Loucy (cell line): ENCODE measurements at regions not wholly inside any gene's neighbourhood (a gene's known extent, or its start where the extent isn't known, plus 50 kb on each side); places are given as distances from the start of the nearest gene placed in this dataset.
"Not testable (repeated sequence)": the region's sequence is repeated elsewhere in the genome, so short reads cannot be mapped to it uniquely, and the experiment has no call there.

Source experiments
- H2AFZ ChIP-seq: fragments of 200-600 bp; sonication (generic); 2 replicates; pipeline ENCODE4 v1.6.0; 2016; ENCODE audit warnings: antibody characterized with exemption, mild to moderate bottlenecking, low read length, moderate library complexity
- H3F3A ChIP-seq: fragments of 200-600 bp; 2 replicates; pipeline ENCODE4 v1.6.0; 2016; ENCODE audit warnings: antibody characterized with exemption, low read depth, mild to moderate bottlenecking
- H3K27me3 ChIP-seq: fragments of 200-600 bp; sonication (generic); 2 replicates; pipeline ENCODE4 v1.6.1; 2014; ENCODE audit warnings: low read length, mild to moderate bottlenecking; ENCODE audit not compliant: insufficient read depth, poor library complexity, severe bottlenecking
- H3K36me3 ChIP-seq: fragments of 200-600 bp; sonication (generic); 2 replicates; pipeline ENCODE4 v1.6.1; 2016; ENCODE audit warnings: low read length; ENCODE audit not compliant: insufficient read depth
- H3K4me1 ChIP-seq: fragments of 200-600 bp; sonication (generic); 2 replicates; pipeline ENCODE4 v1.5.1; 2014; ENCODE audit warnings: low read length, mild to moderate bottlenecking; ENCODE audit not compliant: insufficient read depth, poor library complexity, severe bottlenecking
- H3K4me2 ChIP-seq: fragments of 200-600 bp; sonication (generic); 2 replicates; pipeline ENCODE4 v1.6.0; 2014; ENCODE audit warnings: antibody characterized with exemption, low read length, low read depth, mild to moderate bottlenecking; ENCODE audit not compliant: poor library complexity, severe bottlenecking
- H3K4me3 ChIP-seq: fragments of 200-600 bp; sonication (generic); 2 replicates; pipeline ENCODE4 v1.5.1; 2014; ENCODE audit warnings: low read length, mild to moderate bottlenecking, mixed read lengths; ENCODE audit not compliant: poor library complexity, severe bottlenecking
- H3K79me2 ChIP-seq: fragments of 200-600 bp; sonication (generic); 2 replicates; pipeline ENCODE4 v1.6.1; 2014; ENCODE audit warnings: low read length; ENCODE audit not compliant: insufficient read depth
- H3K9ac ChIP-seq: fragments of 200-600 bp; sonication (generic); 2 replicates; pipeline ENCODE4 v1.6.0; 2014; ENCODE audit warnings: mild to moderate bottlenecking, low read depth, low read length, moderate library complexity; ENCODE audit not compliant: poor library complexity, severe bottlenecking
- H3K9me2 ChIP-seq: fragments of 200-600 bp; sonication (generic); replicated peaks from 2 replicates; pipeline ENCODE4 v1.6.1; 2016; ENCODE audit warnings: low read depth, low read length, mixed read lengths
- H3K9me3 ChIP-seq: fragments of 200-600 bp; sonication (generic); 2 replicates; pipeline ENCODE4 v1.6.1; 2014; ENCODE audit warnings: mild to moderate bottlenecking, antibody characterized with exemption, low read length, low read depth; ENCODE audit not compliant: insufficient read depth
- H4K20me1 ChIP-seq: fragments of 200-600 bp; sonication (generic); 2 replicates; pipeline ENCODE4 v1.6.0; 2014; ENCODE audit warnings: antibody characterized with exemption, low read length, mild to moderate bottlenecking; ENCODE audit not compliant: insufficient read depth, poor library complexity, severe bottlenecking
- CTCF ChIP-seq: fragments of 200-600 bp; sonication (generic); conservative IDR thresholded peaks from 2 replicates; pipeline ENCODE4 v1.5.1; 2014; ENCODE audit warnings: mild to moderate bottlenecking, antibody characterized with exemption, low read length
- EZH2phosphoT487 ChIP-seq: fragments of 200-600 bp; IDR thresholded peaks from 2 replicates; pipeline ENCODE4 v1.6.1; 2018; ENCODE audit warnings: antibody characterized with exemption, mild to moderate bottlenecking, moderate library complexity, borderline replicate concordance

- Histone ChIP-seq H3K79me2 (no peaks in the 10 kb centered on the region), H3K4me1 (no peaks in the 10 kb centered on the region), H3K9ac (no peak overlapping the region), H3F3A (no peaks in the 10 kb centered on the region), H3K36me3 (no peaks in the 10 kb centered on the region), H3K4me3 (no peak overlapping the region), H3K9me2 (no peaks in the 10 kb centered on the region), H3K9me3 (peaks cover 4% of the 10 kb centered on the region; the same call in 1 of the 2 replicates), H3K4me2 (no peak overlapping the region), H4K20me1 (no peaks in the 10 kb centered on the region), H3K27me3 (no peaks in the 10 kb centered on the region), H2AFZ (no peak overlapping the region)
- TF ChIP-seq EZH2phosphoT487 (no peak), CTCF (no peak)
Measured at GRCh38 chr14:84098261-84098660, 1431.7 kb upstream of the FLRT2 start.

GRCh38 chr14:84099560-84099959 lies 1430.4 kb upstream of the FLRT2 start:
- not testable (repeated sequence) for H3K4me1 ChIP-seq, H3F3A ChIP-seq, H3K4me2 ChIP-seq, H2AFZ ChIP-seq, H4K20me1 ChIP-seq, H3K4me3 ChIP-seq, H3K9ac ChIP-seq, H3K9me2 ChIP-seq, H3K9me3 ChIP-seq, H3K36me3 ChIP-seq, H3K27me3 ChIP-seq, H3K79me2 ChIP-seq

- Histone ChIP-seq H4K20me1 (no peaks in the 10 kb centered on the region), H3F3A (no peaks in the 10 kb centered on the region), H3K9ac (no peak overlapping the region), H3K36me3 (no peaks in the 10 kb centered on the region), H3K4me3 (no peak overlapping the region), H2AFZ (no peak overlapping the region), H3K4me2 (no peak overlapping the region), H3K27me3 (no peaks in the 10 kb centered on the region), H3K9me2 (no peaks in the 10 kb centered on the region), H3K9me3 (no peaks in the 10 kb centered on the region), H3K4me1 (no peaks in the 10 kb centered on the region), H3K79me2 (no peaks in the 10 kb centered on the region)
- TF ChIP-seq EZH2phosphoT487 (no peak), CTCF (no peak)
Measured at GRCh38 chr14:84107835-84108343, 1422.1 kb upstream of the FLRT2 start.

GRCh38 chr14:84108746-84109457 lies 1421.0 kb upstream of the FLRT2 start:
- TF ChIP-seq EZH2phosphoT487 (no peak), CTCF (no peak)
- Histone ChIP-seq H3K9me3 (no peaks in the 10 kb centered on the region), H3K4me3 (no peak overlapping the region), H3K4me1 (no peaks in the 10 kb centered on the region), H3K9ac (no peak overlapping the region), H3K79me2 (no peaks in the 10 kb centered on the region), H3K9me2 (no peaks in the 10 kb centered on the region), H4K20me1 (no peaks in the 10 kb centered on the region), H3K36me3 (no peaks in the 10 kb centered on the region), H3F3A (no peaks in the 10 kb centered on the region), H2AFZ (no peak overlapping the region), H3K27me3 (no peaks in the 10 kb centered on the region), H3K4me2 (no peak overlapping the region)
